Neural crest cell (in vitro differentiated cells): ENCODE measurements at regions not wholly inside any gene's neighbourhood (a gene's known extent, or its start where the extent isn't known, plus 50 kb on each side); places are given as distances from the start of the nearest gene placed in this dataset.

Source experiments
- DNase-seq: peaks from one replicate; pipeline ENCODE4 v3.0.0; 2021; ENCODE audit warnings: low read depth, mixed read lengths, low spot score
- H3K27ac Mint-ChIP-seq: one replicate; pipeline ENCODE4 v1.8.0; 2021; ENCODE audit warnings: mild to moderate bottlenecking, mixed read lengths; ENCODE audit not compliant: unreplicated experiment
- H3K27me3 Mint-ChIP-seq: 2 replicates; pipeline ENCODE4 v1.8.0; 2021; ENCODE audit warnings: low read depth, mild to moderate bottlenecking, mixed read lengths
- H3K36me3 Mint-ChIP-seq: 2 replicates; pipeline ENCODE4 v1.8.0; 2021; ENCODE audit warnings: low read depth, mild to moderate bottlenecking, mixed read lengths
- H3K4me1 Mint-ChIP-seq: 2 replicates; pipeline ENCODE4 v1.8.0; 2021; ENCODE audit warnings: mixed read lengths
- H3K4me3 Mint-ChIP-seq: one replicate; pipeline ENCODE4 v1.8.0; 2021; ENCODE audit warnings: mild to moderate bottlenecking, mixed read lengths
- H3K9me3 Mint-ChIP-seq: 2 replicates; pipeline ENCODE4 v1.8.0; 2021; ENCODE audit warnings: mixed read lengths
- TF ChIP-seq, protein P1 (sequence below): fragments of 200-600 bp; sonication (generic); conservative IDR thresholded peaks from 2 replicates; pipeline ENCODE4 v1.5.0; 2021; ENCODE audit warnings: antibody characterized with exemption, mild to moderate bottlenecking

GRCh38 chr9:87280421-87280820 is 217.2 kb upstream of the DAPK1 start:
- H3K27ac Mint-ChIP-seq = no peak overlapping the region
- no peak overlapping the region for H3K4me3 Mint-ChIP-seq
- no peaks in the 10 kb centered on the region for H3K4me1 Mint-ChIP-seq
- peaks cover 5% of the 10 kb centered on the region for H3K9me3 Mint-ChIP-seq
- no peak for DNase-seq
- H3K36me3 Mint-ChIP-seq = no peaks in the 10 kb centered on the region
- H3K27me3 Mint-ChIP-seq = no peaks in the 10 kb centered on the region
- TF ChIP-seq, protein P1, sequence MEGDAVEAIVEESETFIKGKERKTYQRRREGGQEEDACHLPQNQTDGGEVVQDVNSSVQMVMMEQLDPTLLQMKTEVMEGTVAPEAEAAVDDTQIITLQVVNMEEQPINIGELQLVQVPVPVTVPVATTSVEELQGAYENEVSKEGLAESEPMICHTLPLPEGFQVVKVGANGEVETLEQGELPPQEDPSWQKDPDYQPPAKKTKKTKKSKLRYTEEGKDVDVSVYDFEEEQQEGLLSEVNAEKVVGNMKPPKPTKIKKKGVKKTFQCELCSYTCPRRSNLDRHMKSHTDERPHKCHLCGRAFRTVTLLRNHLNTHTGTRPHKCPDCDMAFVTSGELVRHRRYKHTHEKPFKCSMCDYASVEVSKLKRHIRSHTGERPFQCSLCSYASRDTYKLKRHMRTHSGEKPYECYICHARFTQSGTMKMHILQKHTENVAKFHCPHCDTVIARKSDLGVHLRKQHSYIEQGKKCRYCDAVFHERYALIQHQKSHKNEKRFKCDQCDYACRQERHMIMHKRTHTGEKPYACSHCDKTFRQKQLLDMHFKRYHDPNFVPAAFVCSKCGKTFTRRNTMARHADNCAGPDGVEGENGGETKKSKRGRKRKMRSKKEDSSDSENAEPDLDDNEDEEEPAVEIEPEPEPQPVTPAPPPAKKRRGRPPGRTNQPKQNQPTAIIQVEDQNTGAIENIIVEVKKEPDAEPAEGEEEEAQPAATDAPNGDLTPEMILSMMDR = no peak

- no peak overlapping the region for H3K4me3 Mint-ChIP-seq
- H3K27ac Mint-ChIP-seq = no peak overlapping the region
- TF ChIP-seq, protein P1 = no peak
- H3K4me1 Mint-ChIP-seq = no peaks in the 10 kb centered on the region
- no peak for DNase-seq
- no peaks in the 10 kb centered on the region for H3K36me3 Mint-ChIP-seq
- no peaks in the 10 kb centered on the region for H3K27me3 Mint-ChIP-seq
- peaks cover 5% of the 10 kb centered on the region for H3K9me3 Mint-ChIP-seq
Observed at GRCh38 chr9:87282538-87282937, 215.1 kb upstream of the DAPK1 start.

GRCh38 chr9:87283585-87283984 is 214.1 kb upstream of the DAPK1 start:
- Mint-ChIP-seq H3K4me1 (no peaks in the 10 kb centered on the region), H3K36me3 (no peaks in the 10 kb centered on the region), H3K4me3 (no peak overlapping the region), H3K27ac (no peak overlapping the region), H3K9me3 (peaks cover 5% of the 10 kb centered on the region), H3K27me3 (no peaks in the 10 kb centered on the region)
- TF ChIP-seq, protein P1 = no peak
- no peak for DNase-seq

- H3K36me3 Mint-ChIP-seq = no peaks in the 10 kb centered on the region
- H3K27ac Mint-ChIP-seq = no peak overlapping the region
- no peaks in the 10 kb centered on the region for H3K27me3 Mint-ChIP-seq
- TF ChIP-seq, protein P1 = no peak
- H3K4me3 Mint-ChIP-seq = no peak overlapping the region
- DNase-seq = no peak
- H3K4me1 Mint-ChIP-seq = no peaks in the 10 kb centered on the region
- H3K9me3 Mint-ChIP-seq = no peaks in the 10 kb centered on the region
Observed at GRCh38 chr9:87285183-87285850, 212.3 kb upstream of the DAPK1 start.

DNA sequence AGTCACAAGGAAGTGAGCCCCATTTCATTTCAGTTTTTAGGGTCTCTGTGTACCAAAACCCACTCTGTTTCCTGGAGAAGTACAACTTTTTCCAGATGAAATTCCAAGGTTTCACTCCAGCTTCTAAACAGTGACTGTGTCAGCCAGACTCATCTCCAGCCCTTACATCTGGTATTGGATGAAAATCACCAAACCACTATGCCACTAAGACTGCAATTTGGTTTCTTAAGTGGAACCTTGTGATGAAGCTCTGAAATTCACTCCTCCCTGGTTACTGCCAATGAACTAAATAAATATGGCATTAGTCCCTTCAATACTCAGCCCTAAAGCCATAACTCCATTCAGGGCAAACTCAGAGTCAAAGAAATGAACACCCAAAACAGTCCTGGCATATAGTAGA is 211.2 kb upstream of the DAPK1 start:
- no peaks in the 10 kb centered on the region for H3K4me1 Mint-ChIP-seq
- no peak for DNase-seq
- no peaks in the 10 kb centered on the region for H3K36me3 Mint-ChIP-seq
- no peaks in the 10 kb centered on the region for H3K27me3 Mint-ChIP-seq
- TF ChIP-seq, protein P1 = no peak
- no peaks in the 10 kb centered on the region for H3K9me3 Mint-ChIP-seq
- H3K27ac Mint-ChIP-seq = no peak overlapping the region
- H3K4me3 Mint-ChIP-seq = no peak overlapping the region
